ENCODE measurements at regions not wholly inside any gene's neighbourhood (a gene's known extent, or its start where the extent isn't known, plus 50 kb on each side); places are given as distances from the start of the nearest gene placed in this dataset.
A peak's percentile ranks its signal among the peaks of the same experiment; 100 is the strongest.

DNA sequence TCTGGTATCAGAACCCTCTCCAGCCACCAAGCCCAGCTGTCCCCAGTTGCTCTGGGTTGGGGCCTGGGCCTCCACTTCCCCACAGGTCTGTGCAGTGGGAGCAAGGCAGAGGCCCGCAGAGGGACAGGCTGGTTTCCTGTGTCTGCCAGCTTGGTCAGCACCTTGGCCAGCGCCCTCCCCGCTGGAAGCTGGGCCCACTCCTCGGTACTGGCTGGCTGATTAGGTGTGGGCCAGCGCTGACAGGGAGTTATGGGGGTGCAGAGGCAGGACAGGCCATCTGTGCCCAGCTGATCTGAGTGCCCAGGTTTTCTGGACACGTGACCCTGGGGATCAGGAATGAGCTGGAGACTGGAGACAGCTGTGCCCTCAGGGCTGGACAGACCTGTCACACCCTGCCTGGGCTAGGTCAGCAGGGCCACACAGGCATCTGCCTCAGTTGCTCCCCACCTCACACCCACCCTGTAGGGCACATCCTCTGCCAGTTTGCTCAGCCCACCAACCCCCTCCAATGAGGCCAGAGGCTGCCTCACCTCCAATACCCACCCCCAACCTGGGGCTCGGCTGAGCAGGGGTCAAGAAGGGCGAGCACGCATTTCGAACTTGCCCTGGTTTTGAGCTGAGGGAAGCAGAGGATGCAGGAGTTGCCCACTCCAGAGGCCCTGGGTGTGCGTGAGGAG, 175.3 kb downstream of the IGLL1 start (continued):
- TF ChIP-seq, protein P1, sequence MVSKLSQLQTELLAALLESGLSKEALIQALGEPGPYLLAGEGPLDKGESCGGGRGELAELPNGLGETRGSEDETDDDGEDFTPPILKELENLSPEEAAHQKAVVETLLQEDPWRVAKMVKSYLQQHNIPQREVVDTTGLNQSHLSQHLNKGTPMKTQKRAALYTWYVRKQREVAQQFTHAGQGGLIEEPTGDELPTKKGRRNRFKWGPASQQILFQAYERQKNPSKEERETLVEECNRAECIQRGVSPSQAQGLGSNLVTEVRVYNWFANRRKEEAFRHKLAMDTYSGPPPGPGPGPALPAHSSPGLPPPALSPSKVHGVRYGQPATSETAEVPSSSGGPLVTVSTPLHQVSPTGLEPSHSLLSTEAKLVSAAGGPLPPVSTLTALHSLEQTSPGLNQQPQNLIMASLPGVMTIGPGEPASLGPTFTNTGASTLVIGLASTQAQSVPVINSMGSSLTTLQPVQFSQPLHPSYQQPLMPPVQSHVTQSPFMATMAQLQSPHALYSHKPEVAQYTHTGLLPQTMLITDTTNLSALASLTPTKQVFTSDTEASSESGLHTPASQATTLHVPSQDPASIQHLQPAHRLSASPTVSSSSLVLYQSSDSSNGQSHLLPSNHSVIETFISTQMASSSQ (IDR thresholded peaks at IDR 0.05; ENCODE audit: low read depth): no peak
- TF ChIP-seq, protein P1 (CRISPR knock-in tag; IDR thresholded peaks at IDR 0.05; ENCODE audit: borderline replicate concordance): no peak
- TF ChIP-seq CBX1 (IDR thresholded peaks at IDR 0.05; ENCODE audit: low read depth) (no peak), GATAD2A (CRISPR knock-in tag; IDR thresholded peaks at IDR 0.05) (peak; percentile 22; the same call in 1 of the 2 replicates), IRF2 (CRISPR knock-in tag; IDR thresholded peaks at IDR 0.05) (0 out of 2 replicates have a peak, but pooled peaks have one; percentile 42), ZNF704 (CRISPR knock-in tag; IDR thresholded peaks at IDR 0.05; ENCODE audit: borderline replicate concordance) (0 out of 2 replicates have a peak, but pooled peaks have one; percentile 55), ZSCAN12 (CRISPR knock-in tag; IDR thresholded peaks at IDR 0.05) (0 out of 2 replicates have a peak, but pooled peaks have one; percentile 70), MAZ (IDR thresholded peaks at IDR 0.05; ENCODE audit: borderline replicate concordance, low read depth, low read length) (no peak), MAZ (CRISPR knock-in tag; IDR thresholded peaks at IDR 0.05; ENCODE audit: low read depth) (0 out of 2 replicates have a peak, but pooled peaks have one; percentile 31), ATF1 (CRISPR knock-in tag; IDR thresholded peaks at IDR 0.05) (no peak), ARID2 (CRISPR knock-in tag; IDR thresholded peaks at IDR 0.05; ENCODE audit: borderline replicate concordance) (no peak), ZZZ3 (CRISPR knock-in tag; IDR thresholded peaks at IDR 0.05; ENCODE audit: borderline replicate concordance) (no peak), CAMTA2 (CRISPR knock-in tag; IDR thresholded peaks at IDR 0.05; ENCODE audit: borderline replicate concordance) (no peak), ZSCAN20 (CRISPR knock-in tag; IDR thresholded peaks at IDR 0.05; ENCODE audit: borderline replicate concordance) (peak; percentile 80; the same call in 1 of the 2 replicates), UBTF (CRISPR knock-in tag; IDR thresholded peaks at IDR 0.05) (no peak), SMAD9 (CRISPR knock-in tag; IDR thresholded peaks at IDR 0.05) (no peak), NR1H2 (CRISPR knock-in tag; IDR thresholded peaks at IDR 0.05; ENCODE audit: borderline replicate concordance, low read depth) (no peak), ZNF644 (CRISPR knock-in tag; IDR thresholded peaks at IDR 0.05; ENCODE audit: low read depth) (0 out of 2 replicates have a peak, but pooled peaks have one; percentile 63)
- TF ChIP-seq, protein P2, sequence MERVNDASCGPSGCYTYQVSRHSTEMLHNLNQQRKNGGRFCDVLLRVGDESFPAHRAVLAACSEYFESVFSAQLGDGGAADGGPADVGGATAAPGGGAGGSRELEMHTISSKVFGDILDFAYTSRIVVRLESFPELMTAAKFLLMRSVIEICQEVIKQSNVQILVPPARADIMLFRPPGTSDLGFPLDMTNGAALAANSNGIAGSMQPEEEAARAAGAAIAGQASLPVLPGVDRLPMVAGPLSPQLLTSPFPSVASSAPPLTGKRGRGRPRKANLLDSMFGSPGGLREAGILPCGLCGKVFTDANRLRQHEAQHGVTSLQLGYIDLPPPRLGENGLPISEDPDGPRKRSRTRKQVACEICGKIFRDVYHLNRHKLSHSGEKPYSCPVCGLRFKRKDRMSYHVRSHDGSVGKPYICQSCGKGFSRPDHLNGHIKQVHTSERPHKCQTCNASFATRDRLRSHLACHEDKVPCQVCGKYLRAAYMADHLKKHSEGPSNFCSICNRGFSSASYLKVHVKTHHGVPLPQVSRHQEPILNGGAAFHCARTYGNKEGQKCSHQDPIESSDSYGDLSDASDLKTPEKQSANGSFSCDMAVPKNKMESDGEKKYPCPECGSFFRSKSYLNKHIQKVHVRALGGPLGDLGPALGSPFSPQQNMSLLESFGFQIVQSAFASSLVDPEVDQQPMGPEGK (CRISPR knock-in tag; IDR thresholded peaks at IDR 0.05): 0 out of 2 replicates have a peak, but pooled peaks have one; percentile 32
